ENCODE measurements at regions not wholly inside any gene's neighbourhood (a gene's known extent, or its start where the extent isn't known, plus 50 kb on each side); places are given as distances from the start of the nearest gene placed in this dataset.

DNA sequence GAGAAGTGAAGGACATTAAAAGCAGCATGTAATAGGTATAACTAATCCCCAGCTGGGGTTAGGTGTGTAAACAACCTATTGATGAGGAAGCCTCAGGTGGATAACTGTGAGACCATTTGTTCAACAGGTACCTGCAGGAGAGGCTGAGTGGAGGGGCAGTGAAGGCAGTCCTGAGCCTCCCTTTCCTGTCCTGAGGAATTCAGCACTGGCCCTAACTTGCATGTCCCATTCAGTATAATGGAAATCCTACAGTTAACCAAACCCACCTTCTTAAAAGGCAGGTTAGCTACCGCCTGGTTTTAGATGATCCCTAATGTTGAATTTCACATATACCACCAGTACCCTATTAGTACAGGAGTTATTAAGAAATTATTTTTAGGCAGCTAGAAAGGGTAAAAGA lies 225.9 kb upstream of the GOT2 start:
- Histone ChIP-seq H3K4me3 (no peak overlapping the region), H3K27me3 (replicated peaks in 1 of 7) (no peaks in the 10 kb centered on the region), H3K9me3 (peaks cover 0 to 5% (median 0%) of the 10 kb centered on the region in 8 donors), H3K27ac (no peak overlapping the region), H3K4me1 (no peaks in the 10 kb centered on the region), H3K36me3 (no peaks in the 10 kb centered on the region)
- intact Hi-C loops (cut with DNase I; ENCODE audit: low total_unique reads) = no loop called here
- WGBS, 5 donors = 91 to 100% (median 97%) methylated on average over 1 of the region's 1 CpG
- TF ChIP-seq POLR2AphosphoS5 (IDR thresholded peaks at IDR 0.05) (no peak), POLR2A (IDR thresholded peaks at IDR 0.05) (no peak)
- TF ChIP-seq, protein P1, sequence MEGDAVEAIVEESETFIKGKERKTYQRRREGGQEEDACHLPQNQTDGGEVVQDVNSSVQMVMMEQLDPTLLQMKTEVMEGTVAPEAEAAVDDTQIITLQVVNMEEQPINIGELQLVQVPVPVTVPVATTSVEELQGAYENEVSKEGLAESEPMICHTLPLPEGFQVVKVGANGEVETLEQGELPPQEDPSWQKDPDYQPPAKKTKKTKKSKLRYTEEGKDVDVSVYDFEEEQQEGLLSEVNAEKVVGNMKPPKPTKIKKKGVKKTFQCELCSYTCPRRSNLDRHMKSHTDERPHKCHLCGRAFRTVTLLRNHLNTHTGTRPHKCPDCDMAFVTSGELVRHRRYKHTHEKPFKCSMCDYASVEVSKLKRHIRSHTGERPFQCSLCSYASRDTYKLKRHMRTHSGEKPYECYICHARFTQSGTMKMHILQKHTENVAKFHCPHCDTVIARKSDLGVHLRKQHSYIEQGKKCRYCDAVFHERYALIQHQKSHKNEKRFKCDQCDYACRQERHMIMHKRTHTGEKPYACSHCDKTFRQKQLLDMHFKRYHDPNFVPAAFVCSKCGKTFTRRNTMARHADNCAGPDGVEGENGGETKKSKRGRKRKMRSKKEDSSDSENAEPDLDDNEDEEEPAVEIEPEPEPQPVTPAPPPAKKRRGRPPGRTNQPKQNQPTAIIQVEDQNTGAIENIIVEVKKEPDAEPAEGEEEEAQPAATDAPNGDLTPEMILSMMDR (IDR thresholded peaks at IDR 0.05 in 8 of 11, conservative IDR thresholded peaks at IDR 0.05 in 3 of 11) = no peak
- DNase-seq = no peak

DNA sequence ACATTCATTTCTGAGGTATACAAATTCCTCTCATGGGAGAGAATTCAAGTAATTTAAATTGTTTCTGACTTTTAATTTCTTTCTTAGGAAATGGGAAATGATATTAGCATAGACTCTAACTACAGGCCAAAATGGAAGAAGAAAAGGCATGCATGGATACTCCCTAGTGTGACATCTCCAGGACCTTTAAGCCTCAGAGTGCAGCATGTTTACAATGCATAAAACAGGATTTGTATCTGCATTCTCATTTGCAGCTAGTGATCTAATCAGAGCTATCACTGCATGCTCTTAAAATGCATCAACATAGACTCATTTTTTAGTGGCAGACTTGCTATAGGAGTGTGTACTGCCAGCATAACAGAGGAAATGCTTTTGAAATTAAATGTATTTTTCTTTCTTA lies 224.6 kb upstream of the GOT2 start:
- no peaks in the 10 kb centered on the region for H3K4me1 ChIP-seq
- no peaks in the 10 kb centered on the region for H3K36me3 ChIP-seq
- peaks cover 0 to 1% (median 0%) of the 10 kb centered on the region in 8 donors for H3K9me3 ChIP-seq
- no peak overlapping the region for H3K4me3 ChIP-seq
- DNase-seq = no peak
- no peaks in the 10 kb centered on the region for H3K27me3 ChIP-seq (replicated peaks in 1 of 7)
- intact Hi-C loops (cut with DNase I; ENCODE audit: low total_unique reads) = no loop called here
- H3K27ac ChIP-seq = no peak overlapping the region
- TF ChIP-seq POLR2AphosphoS5 (IDR thresholded peaks at IDR 0.05) (no peak), POLR2A (IDR thresholded peaks at IDR 0.05) (no peak)
- TF ChIP-seq, protein P1 (IDR thresholded peaks at IDR 0.05 in 8 of 11, conservative IDR thresholded peaks at IDR 0.05 in 3 of 11) = no peak

DNA sequence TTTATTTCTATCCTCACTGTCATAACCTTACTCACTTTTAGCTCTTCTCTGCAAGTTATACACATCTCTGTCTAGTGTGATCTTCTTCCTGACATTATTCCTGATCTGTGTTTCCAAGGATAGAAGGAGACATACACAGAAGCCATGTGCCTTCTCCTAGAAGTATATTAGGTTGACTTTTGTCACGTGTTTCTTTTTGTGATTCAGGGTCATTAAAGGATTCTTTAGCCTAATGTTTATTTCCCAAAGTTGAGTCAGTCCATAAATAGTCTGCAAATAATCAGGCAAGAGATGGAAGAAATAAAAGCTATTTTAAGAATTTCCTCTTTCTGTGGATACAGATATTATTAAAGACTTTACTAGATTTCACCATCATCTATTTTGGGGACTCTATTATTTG lies 214.1 kb upstream of the GOT2 start:
- Histone ChIP-seq H3K36me3 (no peaks in the 10 kb centered on the region), H3K4me3 (no peak overlapping the region), H3K4me1 (no peaks in the 10 kb centered on the region), H3K27ac (no peak overlapping the region), H3K27me3 (replicated peaks in 1 of 7) (no peaks in the 10 kb centered on the region), H3K9me3 (peaks cover 0 to 17% (median 0%) of the 10 kb centered on the region in 8 donors)
- no peak for DNase-seq
- TF ChIP-seq POLR2A (IDR thresholded peaks at IDR 0.05) (no peak), POLR2AphosphoS5 (IDR thresholded peaks at IDR 0.05) (no peak)
- TF ChIP-seq, protein P1 (IDR thresholded peaks at IDR 0.05 in 8 of 11, conservative IDR thresholded peaks at IDR 0.05 in 3 of 11) = no peak
- 44 to 88% (median 58%) methylated on average over 1 of the region's 1 CpG for WGBS, 5 donors
- intact Hi-C loops (cut with DNase I; ENCODE audit: low total_unique reads) = no loop called here

DNA sequence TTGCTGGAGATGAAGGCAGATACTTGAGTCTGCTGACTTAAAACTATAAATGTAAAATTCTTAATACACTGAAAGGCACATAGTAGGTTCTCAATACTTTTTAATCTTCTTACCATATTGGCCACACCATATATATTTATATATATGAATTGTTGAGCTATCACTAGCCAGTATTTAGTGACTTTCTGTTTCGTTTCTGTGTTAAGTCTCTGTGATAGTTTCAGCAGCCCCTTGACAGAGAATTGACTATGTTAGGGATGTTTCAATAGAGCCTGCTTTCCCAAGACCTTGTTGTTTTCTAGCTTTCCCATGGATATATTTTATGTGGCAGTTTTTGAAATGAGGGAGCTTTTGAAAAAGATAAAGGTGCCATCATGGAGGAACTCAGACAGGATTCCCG lies 206.5 kb upstream of the GOT2 start:
- WGBS, 5 donors = 74 to 95% (median 82%) methylated on average over 2 of the region's 2 CpGs
- intact Hi-C loops (cut with DNase I; ENCODE audit: low total_unique reads) = no loop called here
- TF ChIP-seq, protein P1 (IDR thresholded peaks at IDR 0.05 in 8 of 11, conservative IDR thresholded peaks at IDR 0.05 in 3 of 11) = no peak
- no peak for TF ChIP-seq POLR2AphosphoS5 (IDR thresholded peaks at IDR 0.05)
- TF ChIP-seq POLR2A (IDR thresholded peaks at IDR 0.05) = no peak
- Histone ChIP-seq H3K4me1 (no peaks in the 10 kb centered on the region), H3K9me3 (peaks cover 0 to 17% (median 1%) of the 10 kb centered on the region in 8 donors), H3K27ac (no peak overlapping the region), H3K4me3 (no peak overlapping the region), H3K36me3 (no peaks in the 10 kb centered on the region), H3K27me3 (replicated peaks in 1 of 7) (no peaks in the 10 kb centered on the region)
- no peak for DNase-seq
